ENCODE measurements at regions not wholly inside any gene's neighbourhood (a gene's known extent, or its start where the extent isn't known, plus 50 kb on each side); places are given as distances from the start of the nearest gene placed in this dataset.
A peak's percentile ranks its signal among the peaks of the same experiment; 100 is the strongest.

GRCh38 chr17:70919241-70919640 lies 749.9 kb downstream of the KCNJ2 start:
- Histone ChIP-seq H2BK15ac (ENCODE audit: low read depth, low read length) (no peak overlapping the region), H2BK120ac (ENCODE audit: low read depth, low read length) (no peak overlapping the region), H3K56ac (ENCODE audit: extremely low read depth, insufficient read depth, low read length) (no peak overlapping the region), H3K9me3 (ENCODE audit: control insufficient read depth, insufficient read depth, low read length) (peaks cover 9% of the 10 kb centered on the region), H4K5ac (ENCODE audit: low read depth, low read length) (no peak overlapping the region), H3K4me2 (ENCODE audit: low read depth, low read length) (no peak overlapping the region), H4K91ac (ENCODE audit: insufficient read depth, low read depth, low read length) (no peak overlapping the region), H2AK5ac (ENCODE audit: low read depth, low read length) (no peak overlapping the region), H3K36me3 (ENCODE audit: control insufficient read depth, insufficient read depth, low read length) (no peaks in the 10 kb centered on the region), H4K8ac (ENCODE audit: low read depth in 2 of 2, low read length in 2 of 2) (no peak overlapping the region), H3K14ac (replicated peaks; ENCODE audit: low read depth, low read length) (no peak overlapping the region), H3K4me3 (ENCODE audit: insufficient read depth, low read depth, low read length) (no peak overlapping the region), H3K23ac (ENCODE audit: low read depth, low read length) (no peak overlapping the region), H3K27ac (ENCODE audit: insufficient read depth, low read length) (no peak overlapping the region), H2BK20ac (ENCODE audit: low read depth, low read length) (no peak overlapping the region), H3K4me1 (ENCODE audit: control insufficient read depth, insufficient read depth, low read length) (no peaks in the 10 kb centered on the region), H3K18ac (ENCODE audit: low read depth, low read length) (no peak overlapping the region; the same call in 1 of the 2 replicates), H2AK9ac (replicated peaks; ENCODE audit: low read depth, low read length, poor library complexity) (no peak overlapping the region), H3K9ac (ENCODE audit: low read depth, low read length) (no peak overlapping the region), H3K9me1 (ENCODE audit: insufficient read depth, low read length) (no peaks in the 10 kb centered on the region), H3K27me3 (ENCODE audit: control insufficient read depth, insufficient read depth, low read length) (no peaks in the 10 kb centered on the region), H3K4ac (ENCODE audit: low read depth, low read length) (no peak overlapping the region), H2BK5ac (ENCODE audit: low read depth, low read length, poor library complexity, severe bottlenecking) (peak overlapping the region; percentile 44), H4K20me1 (ENCODE audit: insufficient read depth, low read length) (no peaks in the 10 kb centered on the region), H3K79me1 (ENCODE audit: low read depth in 1 of 2, low read length in 2 of 2) (no peaks in the 10 kb centered on the region), H2AFZ (replicated peaks; ENCODE audit: low read length, poor library complexity) (no peak overlapping the region)
- intact Hi-C loops (cut with micrococcal nuclease) (no loop called here), in situ Hi-C loops (cut with MboI; ENCODE audit: low sequenced_read_pairs) (no loop called here), dilution Hi-C loops (cut with HindIII; ENCODE audit: low sequenced_read_pairs, unreplicated experiment) (no loop called here)
- ATAC-seq (ENCODE audit: low read depth): peak; percentile 40
- ChIA-PET POLR2A (ENCODE audit: unreplicated experiment) (no interaction called here), CTCF (no interaction called here)
- BruUV-seq (replicated peaks): no TSS peak
- WGBS, 2 experiments (ENCODE audit: extremely low coverage in 2 of 2, insufficient read length in 1 of 2): no CpG with 5 or more reads among the region's 1 CpG
- peak; percentile 34 for DNase-seq
- no peak for TF ChIP-seq MXI1 (IDR thresholded peaks at IDR 0.05; ENCODE audit: borderline replicate concordance, low read depth, low read length)
- TF ChIP-seq RFX5 (IDR thresholded peaks at IDR 0.05; ENCODE audit: low read depth, low read length): no peak
- no peak for TF ChIP-seq NFE2L2 (IDR thresholded peaks at IDR 0.05; ENCODE audit: low read depth, low read length)
- no peak for TF ChIP-seq RAD21 (IDR thresholded peaks at IDR 0.05; ENCODE audit: low read length)
- no peak for TF ChIP-seq BHLHE40 (IDR thresholded peaks at IDR 0.05; ENCODE audit: low read depth, low read length)
- no peak for TF ChIP-seq SMC3 (IDR thresholded peaks at IDR 0.05; ENCODE audit: low read depth, low read length)
- TF ChIP-seq FOS (IDR thresholded peaks at IDR 0.05; ENCODE audit: low read depth, low read length): no peak
- TF ChIP-seq CHD1 (IDR thresholded peaks at IDR 0.05; ENCODE audit: low read depth, low read length): no peak
- no peak for TF ChIP-seq POLR2A (IDR thresholded peaks at IDR 0.05; ENCODE audit: low read depth, low read length)
- no peak for TF ChIP-seq USF2 (IDR thresholded peaks at IDR 0.05; ENCODE audit: low read depth, low read length)
- TF ChIP-seq RCOR1 (IDR thresholded peaks at IDR 0.05; ENCODE audit: insufficient replicate concordance, low read length): no peak
- TF ChIP-seq MAFK (IDR thresholded peaks at IDR 0.05; ENCODE audit: low read depth, low read length): no peak
- no peak for TF ChIP-seq ELK1 (IDR thresholded peaks at IDR 0.05; ENCODE audit: borderline replicate concordance, low read depth, low read length)
- TF ChIP-seq, protein P1, sequence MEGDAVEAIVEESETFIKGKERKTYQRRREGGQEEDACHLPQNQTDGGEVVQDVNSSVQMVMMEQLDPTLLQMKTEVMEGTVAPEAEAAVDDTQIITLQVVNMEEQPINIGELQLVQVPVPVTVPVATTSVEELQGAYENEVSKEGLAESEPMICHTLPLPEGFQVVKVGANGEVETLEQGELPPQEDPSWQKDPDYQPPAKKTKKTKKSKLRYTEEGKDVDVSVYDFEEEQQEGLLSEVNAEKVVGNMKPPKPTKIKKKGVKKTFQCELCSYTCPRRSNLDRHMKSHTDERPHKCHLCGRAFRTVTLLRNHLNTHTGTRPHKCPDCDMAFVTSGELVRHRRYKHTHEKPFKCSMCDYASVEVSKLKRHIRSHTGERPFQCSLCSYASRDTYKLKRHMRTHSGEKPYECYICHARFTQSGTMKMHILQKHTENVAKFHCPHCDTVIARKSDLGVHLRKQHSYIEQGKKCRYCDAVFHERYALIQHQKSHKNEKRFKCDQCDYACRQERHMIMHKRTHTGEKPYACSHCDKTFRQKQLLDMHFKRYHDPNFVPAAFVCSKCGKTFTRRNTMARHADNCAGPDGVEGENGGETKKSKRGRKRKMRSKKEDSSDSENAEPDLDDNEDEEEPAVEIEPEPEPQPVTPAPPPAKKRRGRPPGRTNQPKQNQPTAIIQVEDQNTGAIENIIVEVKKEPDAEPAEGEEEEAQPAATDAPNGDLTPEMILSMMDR (conservative IDR thresholded peaks at IDR 0.05; ENCODE audit: low read depth, low read length): no peak
- no peak for TF ChIP-seq MAZ (IDR thresholded peaks at IDR 0.05; ENCODE audit: borderline replicate concordance, low read depth, low read length)
- no peak for TF ChIP-seq CEBPB (IDR thresholded peaks at IDR 0.05; ENCODE audit: low read depth, low read length)

Measured in IMR-90 (cell line).